ENCODE measurements at regions not wholly inside any gene's neighbourhood (a gene's known extent, or its start where the extent isn't known, plus 50 kb on each side); places are given as distances from the start of the nearest gene placed in this dataset.

- DNase-seq (ENCODE audit: low read depth) = no peak
- no peak for TF ChIP-seq CTCF (IDR thresholded peaks at IDR 0.05; ENCODE audit: control insufficient read depth, extremely low read depth, insufficient read depth)
- no peak overlapping the region for H3K4me3 ChIP-seq (ENCODE audit: low read depth, low read length)
These were observed 607.2 kb upstream of the RGS18 start for GRCh38 chr1:191551019-191551418.

- DNase-seq (ENCODE audit: low read depth) = no peak
- TF ChIP-seq CTCF (IDR thresholded peaks at IDR 0.05; ENCODE audit: control insufficient read depth, extremely low read depth, insufficient read depth) = no peak
- H3K4me3 ChIP-seq (ENCODE audit: low read depth, low read length) = no peak overlapping the region
These were observed 599.9 kb upstream of the RGS18 start for GRCh38 chr1:191558379-191558778.

DNA sequence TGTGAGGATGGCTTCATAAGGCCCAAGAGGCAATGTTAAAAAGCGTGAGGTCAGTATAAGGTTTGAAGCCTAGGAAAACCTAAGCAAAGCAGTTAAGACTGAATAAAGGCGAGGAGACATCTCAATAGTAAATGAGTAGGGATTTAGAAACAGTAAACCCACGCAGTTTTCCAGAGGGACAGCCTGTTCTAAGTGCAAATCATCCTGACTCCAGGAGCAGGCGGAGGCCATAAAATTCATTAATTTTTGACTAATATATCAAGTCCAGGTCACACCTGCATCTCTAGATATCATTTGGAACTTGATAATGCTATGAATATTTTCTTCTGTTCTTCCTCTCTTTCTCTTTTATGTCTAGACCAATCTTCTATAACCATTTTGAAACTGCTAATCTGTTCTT, 597.0 kb upstream of the RGS18 start:
- no peak for DNase-seq (ENCODE audit: low read depth)
- no peak overlapping the region for H3K4me3 ChIP-seq (ENCODE audit: low read depth, low read length)
- TF ChIP-seq CTCF (IDR thresholded peaks at IDR 0.05; ENCODE audit: control insufficient read depth, extremely low read depth, insufficient read depth) = no peak

GRCh38 chr1:191564275-191564674, 594.0 kb upstream of the RGS18 start:
- DNase-seq (ENCODE audit: low read depth) = no peak
- H3K4me3 ChIP-seq (ENCODE audit: low read depth, low read length) = no peak overlapping the region
- no peak for TF ChIP-seq CTCF (IDR thresholded peaks at IDR 0.05; ENCODE audit: control insufficient read depth, extremely low read depth, insufficient read depth)

- TF ChIP-seq CTCF (IDR thresholded peaks at IDR 0.05; ENCODE audit: control insufficient read depth, extremely low read depth, insufficient read depth) = no peak
- DNase-seq (ENCODE audit: low read depth) = no peak
- no peak overlapping the region for H3K4me3 ChIP-seq (ENCODE audit: low read depth, low read length)
These were observed 585.8 kb upstream of the RGS18 start for GRCh38 chr1:191572479-191572878.

- no peak for DNase-seq (ENCODE audit: low read depth)
- TF ChIP-seq CTCF (IDR thresholded peaks at IDR 0.05; ENCODE audit: control insufficient read depth, extremely low read depth, insufficient read depth) = no peak
- H3K4me3 ChIP-seq (ENCODE audit: low read depth, low read length) = no peak overlapping the region
These were observed 583.1 kb upstream of the RGS18 start for GRCh38 chr1:191575180-191575579.

- DNase-seq (ENCODE audit: low read depth) = no peak
- H3K4me3 ChIP-seq (ENCODE audit: low read depth, low read length) = no peak overlapping the region
- no peak for TF ChIP-seq CTCF (IDR thresholded peaks at IDR 0.05; ENCODE audit: control insufficient read depth, extremely low read depth, insufficient read depth)
These were observed 582.5 kb upstream of the RGS18 start for GRCh38 chr1:191575746-191576145.

All from LNCaP clone FGC (cell line).